NCI-H1048 (cell line): ENCODE measurements at regions not wholly inside any gene's neighbourhood (a gene's known extent, or its start where the extent isn't known, plus 50 kb on each side); places are given as distances from the start of the nearest gene placed in this dataset.

Experiments used
- DNase-seq: peaks from one replicate; lab custom pipeline; 2025; lab: John Stamatoyannopoulos, UW

DNA sequence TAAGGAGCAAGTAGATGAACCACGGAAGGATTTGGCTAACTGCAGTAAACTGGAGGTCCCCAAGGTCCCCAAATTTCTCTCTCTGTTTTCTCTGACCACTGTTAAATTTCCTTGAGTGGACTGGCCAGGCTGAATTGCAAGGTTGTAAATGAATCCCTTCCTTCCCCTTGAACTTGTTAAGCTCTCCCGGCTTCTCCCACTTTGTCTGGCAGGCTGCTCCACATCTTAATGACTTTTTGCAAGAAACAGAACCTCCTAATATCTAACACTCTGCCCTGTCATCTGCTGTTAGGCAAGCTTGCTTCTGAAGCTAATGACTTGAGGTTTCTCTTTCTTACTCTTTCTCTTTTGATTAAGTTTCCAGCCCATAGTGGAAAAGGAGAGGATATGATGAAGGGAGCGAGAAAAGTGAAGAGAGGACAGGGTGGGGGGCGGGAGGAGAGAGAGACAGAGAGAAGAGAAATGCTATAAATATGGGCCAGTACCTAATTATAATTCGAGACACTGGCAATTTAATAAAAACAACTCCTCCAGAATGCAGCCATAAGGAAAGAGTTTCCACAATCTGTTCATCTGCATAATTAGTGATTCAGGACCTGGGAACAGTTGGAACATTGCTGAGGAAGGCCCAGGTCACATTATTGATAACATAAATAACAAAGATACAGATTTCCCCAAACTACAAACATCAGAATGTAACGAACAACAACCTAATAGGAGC is 437.3 kb upstream of the MPDZ start:
- no peak for DNase-seq

DNA sequence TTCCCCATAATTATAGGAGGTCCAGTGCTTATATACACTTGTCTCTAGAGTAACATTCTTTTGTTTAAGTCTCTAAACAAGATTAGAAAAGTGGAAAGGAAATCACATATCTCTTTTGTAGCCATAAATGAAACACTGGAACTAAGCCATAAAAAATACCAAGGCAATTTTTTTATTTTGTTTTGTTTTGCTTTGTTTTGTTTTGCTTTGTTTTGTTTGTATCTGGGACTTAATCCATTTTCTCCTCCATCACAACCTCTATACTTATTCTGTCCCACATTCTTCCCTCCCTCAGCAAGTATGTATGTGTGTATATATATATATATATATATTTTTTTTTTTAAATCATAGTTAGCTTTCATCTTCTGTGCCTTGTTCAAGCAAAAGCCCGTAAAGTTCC is 436.6 kb upstream of the MPDZ start:
- no peak for DNase-seq

DNA sequence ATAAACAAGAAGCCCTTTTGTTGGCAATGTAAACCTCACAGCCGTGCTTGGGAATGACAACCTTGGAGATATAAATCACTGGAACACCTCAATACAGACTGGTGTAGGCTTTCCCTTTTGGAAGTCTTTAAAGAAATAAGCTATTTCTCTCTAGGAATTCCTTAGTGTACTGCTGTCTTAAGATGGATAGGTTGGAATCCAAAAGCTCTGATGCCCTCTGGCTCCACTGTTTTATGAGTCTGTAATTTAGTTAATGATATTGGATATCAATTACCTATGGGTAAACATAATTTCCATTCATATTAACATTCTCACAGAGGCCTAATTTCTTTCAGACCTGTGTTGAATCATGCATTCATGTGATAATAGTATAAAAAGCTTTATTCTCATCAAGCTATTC is 435.9 kb upstream of the MPDZ start:
- no peak for DNase-seq

DNA sequence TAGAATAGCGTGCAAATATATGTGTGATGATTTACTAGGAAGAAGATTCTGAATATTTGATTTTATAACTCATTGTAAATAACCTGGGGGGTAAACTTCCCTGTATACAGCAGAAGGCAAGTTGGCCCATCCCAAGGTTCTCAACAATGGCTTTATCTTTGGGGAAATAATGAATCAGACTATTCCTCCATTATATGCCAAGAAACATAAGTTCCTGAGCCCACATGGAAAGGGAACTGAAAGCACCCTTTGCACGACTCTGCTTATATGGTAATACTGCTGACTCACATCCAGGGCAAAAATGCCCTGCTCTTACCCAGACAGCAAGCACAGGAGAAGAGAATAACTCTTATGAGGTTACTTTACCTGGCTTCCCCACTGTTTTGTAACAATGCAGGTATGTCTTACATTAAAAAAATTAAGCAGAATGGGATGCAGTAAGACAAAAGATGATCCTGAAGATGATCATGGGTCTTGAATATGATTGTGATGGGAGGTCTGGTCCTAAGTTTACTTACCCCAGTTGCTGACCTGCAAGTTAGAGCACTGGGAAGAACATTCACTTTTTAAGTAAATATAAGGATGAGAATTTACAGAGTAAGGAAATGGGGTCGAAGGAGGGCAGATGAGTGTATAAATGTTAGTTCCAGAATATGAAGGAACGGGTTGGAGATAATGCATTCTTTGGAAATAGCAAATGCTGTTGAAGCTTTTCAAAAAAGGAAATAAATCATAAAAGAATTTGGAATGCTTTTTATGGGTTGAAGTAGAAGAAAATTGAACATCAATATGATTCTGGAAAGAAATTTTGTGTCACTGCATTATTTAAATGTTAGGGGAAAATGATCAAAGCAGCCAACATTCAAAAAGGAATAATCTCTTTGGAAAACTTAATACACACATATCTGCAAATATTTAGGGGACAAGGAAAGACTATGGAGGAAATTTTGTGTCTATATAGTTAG is 428.4 kb upstream of the MPDZ start:
- DNase-seq, result no peak

DNA sequence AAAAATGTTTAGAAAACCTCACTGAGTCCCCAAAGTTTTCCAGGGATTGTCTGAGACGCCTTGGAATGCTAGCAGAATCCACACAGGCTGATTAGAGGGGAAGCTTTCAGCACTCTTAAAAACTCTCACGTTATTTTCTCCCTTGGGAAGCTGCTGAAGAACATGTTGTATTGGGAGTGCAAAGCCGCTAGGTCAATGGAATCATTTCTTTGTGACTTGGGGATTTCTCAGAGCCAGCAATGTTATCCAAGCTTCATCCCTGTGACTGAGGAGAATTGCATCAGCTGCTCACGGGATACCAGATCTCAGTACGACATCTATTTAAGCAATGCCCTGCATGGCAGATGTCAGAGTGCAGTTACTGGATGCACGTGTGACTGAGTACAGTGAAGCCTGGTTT is 426.4 kb upstream of the MPDZ start:
- no peak for DNase-seq

DNA sequence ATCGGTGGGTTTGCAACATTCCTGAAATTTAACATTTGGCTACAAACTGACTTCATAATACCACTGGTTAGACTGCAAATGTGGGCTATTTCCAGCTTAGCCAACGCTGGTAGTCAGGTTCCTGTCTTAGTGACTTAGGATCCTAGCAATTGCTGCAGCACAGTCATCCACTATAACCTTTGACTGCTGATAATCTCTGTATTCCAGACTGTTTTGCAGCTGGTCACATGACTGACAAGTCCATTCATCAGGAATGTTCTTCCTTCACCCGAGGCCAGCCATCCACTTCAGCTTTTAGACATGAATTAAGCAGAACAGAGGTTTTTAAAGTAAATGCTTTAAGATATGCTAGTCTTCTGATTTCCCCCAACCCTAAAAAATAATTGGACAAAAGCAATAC is 425.9 kb upstream of the MPDZ start:
- DNase-seq, result no peak

DNA sequence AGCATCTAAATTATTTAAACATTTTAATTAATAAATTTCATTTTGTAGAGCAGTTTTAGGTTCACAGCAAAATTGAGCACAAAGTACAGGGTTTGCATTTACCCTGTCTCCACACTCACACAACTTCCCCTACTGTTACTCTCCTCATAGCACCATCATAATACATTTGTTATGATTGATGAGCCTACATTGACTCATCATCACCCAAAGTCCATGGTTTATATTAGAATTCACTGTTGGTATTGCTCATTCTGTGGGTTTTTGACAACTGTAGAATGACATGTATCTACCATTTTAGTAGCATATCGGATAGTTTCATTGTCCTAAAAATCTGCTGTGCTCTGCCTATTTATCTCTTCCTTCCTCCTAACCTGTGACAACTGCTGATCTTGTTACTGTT is 411.1 kb upstream of the MPDZ start:
- no peak for DNase-seq

DNA sequence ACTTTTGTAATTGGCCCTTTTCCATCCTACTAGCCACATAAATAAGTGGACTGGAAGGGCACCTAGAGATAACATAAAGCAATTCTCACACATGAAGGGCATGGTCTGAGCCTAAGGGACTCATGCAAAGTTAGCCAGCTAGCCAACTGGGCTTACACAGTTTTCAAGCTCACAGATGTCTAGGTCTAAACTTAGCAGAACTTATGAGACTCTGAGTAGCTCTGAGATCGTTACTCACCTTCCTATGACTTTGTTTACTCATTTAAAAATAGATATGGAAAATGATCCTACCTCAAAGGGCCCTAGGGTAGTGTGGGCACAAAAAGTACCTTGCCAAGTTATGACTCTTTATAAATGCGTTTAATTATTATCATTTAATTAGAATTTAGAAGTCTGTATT is 410.4 kb upstream of the MPDZ start:
- no peak for DNase-seq

DNA sequence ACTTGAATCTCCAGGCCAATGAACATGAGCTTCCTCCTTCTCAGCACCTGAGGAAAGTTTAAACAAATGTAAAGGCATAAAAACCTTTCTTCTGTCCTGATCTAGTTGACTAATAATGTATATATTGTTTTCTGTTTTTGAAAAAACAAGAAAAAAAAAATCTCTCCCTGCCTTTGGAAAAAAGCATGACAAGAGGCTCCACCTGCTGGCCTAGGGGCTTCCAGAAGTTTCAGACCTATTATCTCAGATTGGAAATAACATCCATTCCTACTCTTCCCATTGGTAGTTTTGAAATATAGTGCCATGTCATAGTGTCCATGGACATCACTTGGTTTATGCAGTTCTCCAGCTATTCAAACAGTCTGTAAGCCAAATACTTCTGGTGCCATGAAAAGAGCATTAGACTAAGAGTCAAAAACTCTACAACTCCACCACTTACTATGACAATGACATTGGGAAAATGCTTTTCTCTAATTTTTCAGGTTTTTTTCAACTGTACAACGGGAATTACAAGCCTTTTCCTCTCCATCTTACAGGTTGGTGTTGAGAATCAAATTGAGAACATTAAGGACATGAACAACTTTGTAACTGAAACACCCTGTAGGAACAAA is 409.6 kb upstream of the MPDZ start:
- DNase-seq, result no peak

DNA sequence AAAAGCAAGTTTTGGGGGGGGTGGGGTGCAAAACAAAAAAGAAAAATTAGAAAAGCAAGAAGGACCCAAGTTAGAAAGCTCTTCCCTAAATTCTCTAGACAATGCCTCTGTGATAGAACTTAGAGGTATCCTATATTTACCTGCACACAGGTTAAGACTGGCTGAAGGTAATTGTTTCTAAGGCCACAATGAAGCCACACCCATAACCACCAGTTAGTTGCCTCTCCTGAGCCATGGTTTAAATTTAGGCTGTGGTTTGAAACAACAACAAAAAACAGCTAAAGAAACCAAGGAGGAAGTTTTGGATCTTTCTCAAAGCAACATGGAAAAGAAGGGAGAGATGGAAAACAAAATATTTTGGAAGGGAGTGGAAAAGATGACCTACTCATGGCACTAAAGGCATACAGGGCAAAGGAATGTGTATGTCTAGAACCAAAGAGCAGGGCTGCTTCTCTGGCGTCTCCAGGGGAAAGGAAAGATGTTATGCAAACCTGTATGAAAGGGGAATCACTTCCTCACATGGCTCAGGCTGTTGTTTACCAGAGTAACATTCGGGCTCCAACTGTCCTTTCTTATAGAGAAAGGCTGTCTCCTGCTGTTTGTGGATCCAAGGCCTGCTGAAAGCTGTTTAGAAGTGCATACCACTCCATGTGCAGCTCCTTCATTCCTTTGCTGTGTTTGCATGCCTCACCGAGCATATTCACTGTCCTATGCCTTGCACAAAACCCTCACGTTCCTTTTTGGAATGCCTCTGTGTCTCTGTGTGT is 408.9 kb upstream of the MPDZ start:
- DNase-seq, result no peak

DNA sequence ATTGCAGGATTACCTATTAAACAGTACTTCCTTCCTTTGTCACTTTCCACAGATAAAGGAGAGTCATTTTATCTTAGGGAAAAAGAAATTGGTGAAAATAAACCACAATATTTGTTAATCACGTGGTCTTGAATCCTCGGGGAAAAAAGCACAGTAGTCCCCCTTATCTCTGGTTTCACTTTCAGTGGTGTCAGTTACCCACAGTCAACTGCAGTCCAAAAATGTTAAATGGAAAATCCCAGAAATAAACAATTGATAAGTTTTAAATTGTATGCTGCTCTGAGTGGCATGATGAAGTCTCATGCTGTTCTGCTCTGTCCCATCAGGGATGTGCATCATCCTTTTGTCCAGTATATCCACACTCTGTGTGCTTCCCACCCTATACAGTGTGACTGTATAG is 405.2 kb upstream of the MPDZ start:
- DNase-seq, result no peak

DNA sequence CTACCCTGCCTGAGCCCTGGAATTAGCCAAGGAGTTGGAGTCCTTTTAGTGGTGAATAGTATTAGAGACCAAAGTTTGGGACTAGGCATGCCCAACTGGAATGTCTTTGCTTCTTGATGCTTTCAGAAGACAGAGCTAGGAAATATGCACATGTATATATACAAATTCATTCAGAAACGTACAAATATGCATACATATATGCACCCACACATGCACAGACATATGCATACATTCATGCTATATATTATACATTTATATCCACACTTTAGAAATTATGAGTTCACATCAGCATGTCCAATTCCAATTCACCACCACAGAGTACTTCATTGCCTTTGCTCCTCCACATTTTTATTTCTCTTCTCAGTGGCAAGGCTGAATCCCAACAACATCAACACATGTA is 398.3 kb upstream of the MPDZ start:
- DNase-seq, result no peak

DNA sequence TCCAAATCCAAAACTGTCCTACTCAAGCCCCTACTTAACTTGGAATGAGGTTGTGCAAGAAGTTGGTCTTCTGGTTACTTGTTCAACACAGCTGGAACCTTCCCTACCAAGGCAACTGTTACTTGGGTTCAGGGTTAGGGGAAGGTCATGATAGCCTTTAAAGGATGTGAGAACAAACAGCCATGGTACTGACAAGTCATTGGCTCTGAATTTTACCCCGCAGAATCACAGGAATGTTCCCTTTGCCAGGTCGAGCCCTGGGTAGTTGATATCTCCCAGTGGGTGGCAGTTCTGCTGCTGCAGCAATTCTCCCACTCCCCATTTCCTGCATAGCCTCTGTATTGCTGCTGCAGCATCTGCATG is 396.1 kb upstream of the MPDZ start:
- no peak for DNase-seq

DNA sequence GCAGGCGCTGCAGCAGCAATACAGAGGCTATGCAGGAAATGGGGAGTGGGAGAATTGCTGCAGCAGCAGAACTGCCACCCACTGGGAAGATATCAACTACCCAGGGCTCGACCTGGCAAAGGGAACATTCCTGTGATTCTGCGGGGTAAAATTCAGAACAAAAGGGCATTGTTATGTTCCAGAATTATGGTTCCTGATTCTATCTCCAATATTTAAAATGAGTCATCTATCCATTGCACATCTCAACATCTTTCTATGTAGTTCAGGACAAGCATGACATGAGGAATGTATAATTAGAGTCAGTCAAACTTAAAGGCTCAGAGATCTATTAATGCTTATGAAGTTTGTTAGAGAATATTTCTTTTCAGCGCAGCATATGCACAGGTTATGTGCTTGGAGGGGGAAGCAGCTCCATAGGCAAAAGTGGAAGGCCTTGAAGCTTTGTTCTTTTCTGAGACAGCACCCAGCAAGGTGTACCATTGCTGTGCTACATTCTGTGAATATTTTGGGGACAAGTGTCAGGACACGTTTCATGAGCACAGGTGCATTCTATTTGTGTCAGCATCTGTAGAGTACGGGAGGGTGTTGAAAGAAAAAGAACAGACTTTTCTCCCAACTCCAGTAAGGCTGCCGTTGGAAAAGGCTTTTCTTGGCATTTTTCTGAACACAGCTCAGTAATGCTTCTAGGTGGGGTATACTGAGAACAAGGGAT is 395.6 kb upstream of the MPDZ start:
- DNase-seq, result no peak

DNA sequence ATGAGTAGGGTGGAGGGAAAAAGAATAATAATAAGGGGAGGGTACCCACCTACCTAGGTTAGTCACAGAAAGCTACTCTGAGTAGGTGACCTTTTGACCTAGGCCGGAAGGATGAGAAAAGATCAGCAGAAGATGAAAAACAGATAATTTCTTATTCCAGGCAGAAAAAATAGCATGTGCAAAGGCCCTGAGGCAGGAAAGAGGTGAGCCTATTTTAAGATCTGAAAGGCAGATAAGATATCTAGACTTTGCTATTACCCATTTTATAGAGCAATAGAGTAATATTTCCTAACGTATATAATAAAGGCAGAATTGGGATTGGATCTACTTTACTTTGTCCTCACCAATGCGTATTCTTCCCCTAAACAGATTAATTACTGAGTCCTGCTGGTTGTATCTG is 393.9 kb upstream of the MPDZ start:
- DNase-seq, result no peak

DNA sequence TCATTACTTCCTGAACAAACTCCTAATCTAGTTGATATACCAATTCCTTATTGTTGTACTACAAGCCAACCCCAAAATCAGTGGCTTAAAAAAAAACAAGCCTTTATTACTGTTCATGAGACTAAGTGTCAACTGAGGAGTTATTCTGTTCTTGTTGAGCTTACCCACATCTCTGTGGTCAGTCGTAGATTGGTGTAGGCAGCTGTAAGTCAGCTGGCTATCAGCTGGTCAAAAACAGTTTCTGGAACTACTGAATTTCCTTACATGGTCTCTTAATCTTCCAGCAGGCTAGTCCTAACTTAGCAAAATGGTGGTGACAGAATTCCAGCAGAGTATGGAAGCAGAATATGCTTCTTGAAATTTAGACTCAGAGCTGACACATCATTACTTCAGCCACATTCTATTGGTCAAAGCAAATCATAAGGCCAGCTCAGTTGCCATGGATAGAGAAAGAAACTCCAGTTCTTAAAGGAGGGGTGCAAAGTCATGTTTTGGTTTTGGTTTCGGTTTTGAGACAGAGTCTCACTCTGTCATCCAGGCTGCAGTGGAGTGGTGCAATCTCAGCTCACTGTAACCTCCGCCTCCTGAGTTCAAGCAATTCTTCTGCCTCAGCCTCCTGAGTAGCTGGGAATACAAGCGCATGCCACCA is 386.1 kb upstream of the MPDZ start:
- no peak for DNase-seq

DNA sequence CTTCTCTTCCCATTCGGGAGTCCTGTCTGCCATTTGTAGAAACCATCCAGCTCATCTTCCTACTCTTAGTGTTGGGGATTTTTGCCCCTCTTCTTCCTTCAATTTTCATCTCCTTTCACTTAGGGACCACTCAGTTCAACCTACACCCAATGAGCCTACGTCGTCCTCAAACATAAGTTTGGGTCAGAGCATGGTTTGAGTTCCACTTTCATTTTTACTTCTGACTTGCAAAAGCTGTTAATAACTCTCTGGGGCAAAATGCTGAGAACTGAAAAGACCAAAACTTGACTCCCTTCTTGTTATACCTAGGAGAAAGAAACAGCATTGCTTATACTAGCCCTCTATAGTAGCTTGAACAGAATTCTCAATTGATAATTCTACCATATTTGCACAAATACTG is 381.5 kb upstream of the MPDZ start:
- DNase-seq, result no peak

DNA sequence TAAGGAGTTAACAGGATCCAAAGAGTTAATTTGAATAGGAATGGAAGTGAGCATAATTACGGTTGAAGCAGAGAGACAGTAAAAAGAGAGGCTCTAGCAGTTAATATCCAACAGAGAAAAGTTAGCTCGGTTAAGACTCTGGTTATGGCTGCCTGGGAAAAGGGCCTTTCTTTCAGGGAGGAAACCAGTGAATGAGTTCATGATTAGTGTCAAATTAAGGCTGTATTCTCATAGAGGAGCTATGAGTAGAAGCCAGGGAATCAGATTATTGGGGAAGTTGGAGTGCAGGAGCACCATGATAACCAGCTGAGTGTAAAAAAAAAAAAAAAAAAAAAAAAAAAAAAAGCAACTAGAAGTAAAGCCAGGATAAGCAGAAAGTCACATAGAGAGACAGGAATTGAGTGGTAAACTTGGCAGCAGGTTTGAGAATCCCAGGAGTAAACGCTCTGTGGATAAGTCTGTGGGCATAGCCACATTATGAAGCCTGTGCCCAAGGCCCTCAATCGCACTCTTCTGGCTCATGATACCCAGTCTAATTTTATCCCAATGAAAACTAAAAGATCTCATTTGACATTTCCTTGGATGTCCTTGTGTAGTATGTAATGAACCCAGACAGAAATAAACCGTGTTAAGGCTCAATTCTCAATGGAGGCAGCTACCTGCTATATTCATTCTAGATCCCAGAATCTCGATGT is 372.6 kb upstream of the MPDZ start:
- DNase-seq, result no peak

DNA sequence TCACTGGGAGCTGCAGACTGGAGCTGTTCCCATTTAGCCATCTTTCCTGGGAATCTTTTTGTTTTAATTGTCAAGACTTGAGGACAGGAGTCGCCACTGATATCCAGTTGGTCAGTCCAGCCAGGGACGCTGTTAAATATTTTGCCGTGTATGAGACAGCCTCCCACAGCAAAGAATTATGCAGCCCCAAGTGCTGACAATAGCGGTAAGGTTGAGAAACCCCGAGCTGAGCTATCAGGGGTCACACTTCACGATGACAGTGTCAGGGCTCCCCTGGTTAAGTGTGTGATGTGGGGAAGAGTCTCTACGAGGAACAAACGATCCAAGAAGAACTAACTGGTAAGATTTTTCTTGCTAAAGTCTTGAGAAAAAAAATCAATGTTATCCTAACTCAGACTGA is 372.0 kb upstream of the MPDZ start:
- no peak for DNase-seq

DNA sequence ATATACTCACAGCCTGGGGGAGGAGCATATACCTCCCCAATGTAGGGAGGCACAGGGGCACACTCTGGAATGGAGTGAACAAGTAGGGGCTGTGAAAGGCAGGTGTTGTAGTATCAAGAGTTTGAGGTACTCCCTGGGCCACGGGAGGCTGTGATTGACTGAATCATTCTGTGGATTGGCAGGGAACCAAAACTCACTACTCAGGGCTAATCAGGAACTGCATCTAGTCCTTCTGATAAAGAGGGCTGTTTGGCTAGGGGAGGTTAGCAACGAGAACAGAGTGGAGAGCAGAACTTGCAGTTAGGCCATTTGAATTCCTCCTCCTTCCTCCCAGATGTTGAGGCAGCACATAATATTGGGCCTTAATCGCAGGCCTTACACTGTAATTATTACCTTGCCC is 369.2 kb upstream of the MPDZ start:
- no peak for DNase-seq

DNA sequence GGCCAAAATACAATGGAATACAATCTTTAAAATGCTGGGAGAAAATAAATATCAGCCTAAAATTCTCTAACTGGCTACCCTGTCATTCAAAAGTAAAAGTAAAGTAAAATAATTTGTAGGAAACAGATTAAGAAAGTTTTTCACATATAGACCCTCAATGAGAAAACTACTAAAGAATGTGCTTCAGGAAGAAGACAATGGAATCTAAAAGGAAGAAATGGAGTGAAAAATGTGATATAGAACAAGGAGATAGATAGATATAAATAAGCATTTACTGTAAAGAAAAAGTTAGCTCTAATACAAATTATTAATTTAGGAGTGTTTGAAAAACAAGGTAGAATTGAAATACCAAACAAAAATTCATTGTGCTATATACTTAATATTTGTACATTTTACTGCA is 368.6 kb upstream of the MPDZ start:
- no peak for DNase-seq
